ENCODE measurements at regions not wholly inside any gene's neighbourhood (a gene's known extent, or its start where the extent isn't known, plus 50 kb on each side); places are given as distances from the start of the nearest gene placed in this dataset.

DNA sequence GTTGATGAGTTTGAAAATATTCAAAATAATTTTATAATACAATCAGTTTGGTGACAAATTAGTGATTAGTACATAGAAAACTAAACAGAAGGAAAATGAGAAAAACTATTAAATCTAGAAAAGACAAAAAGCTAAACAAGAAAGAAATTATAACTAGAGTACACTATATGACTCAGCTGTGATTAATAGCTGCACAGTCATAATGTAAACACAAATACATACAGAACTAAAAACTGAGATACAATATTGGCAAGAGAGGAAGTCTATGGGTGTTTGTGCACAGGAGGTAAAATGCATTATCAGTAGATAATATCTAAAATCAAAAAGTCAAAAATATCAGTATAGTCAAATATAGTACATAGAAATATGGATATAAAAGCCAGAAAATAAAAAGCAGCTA lies 80.7 kb upstream of the PCSK6 start:
- Histone ChIP-seq H2AFZ (ENCODE audit: low read length) (no peak overlapping the region), H4K20me1 (ENCODE audit: control insufficient read depth, insufficient read depth, insufficient read length) (no peaks in the 10 kb centered on the region), H3K23me2 (ENCODE audit: insufficient read length, low read depth, low read length, poor library complexity, severe bottlenecking) (no peaks in the 10 kb centered on the region), H3K56ac (ENCODE audit: insufficient read length, low read depth, low read length) (no peak overlapping the region), H2BK20ac (ENCODE audit: low read depth, low read length, poor library complexity, severe bottlenecking) (no peak overlapping the region), H2BK12ac (ENCODE audit: insufficient read length, low read depth, low read length) (no peak overlapping the region), H3T11ph (ENCODE audit: low read length) (no peak overlapping the region), H2BK15ac (ENCODE audit: low read depth, low read length) (no peak overlapping the region), H3K79me2 (ENCODE audit: insufficient read depth, low read length) (no peaks in the 10 kb centered on the region), H4K91ac (ENCODE audit: insufficient read length, low read depth, low read length) (no peak overlapping the region), H3K27me3 (ENCODE audit: insufficient read depth, low read length) (no peaks in the 10 kb centered on the region), H3K27ac (ENCODE audit: insufficient read length, low read depth, low read length) (no peak overlapping the region), H2BK5ac (ENCODE audit: insufficient read length, low read length) (no peak overlapping the region), H2BK120ac (ENCODE audit: low read depth, low read length, poor library complexity, severe bottlenecking) (no peak overlapping the region), H3K79me1 (ENCODE audit: insufficient read depth, low read depth, low read length, poor library complexity, severe bottlenecking) (no peaks in the 10 kb centered on the region), H3K14ac (ENCODE audit: insufficient read depth, low read length) (no peak overlapping the region), H3K4me2 (ENCODE audit: insufficient read depth, insufficient read length, low read length) (no peak overlapping the region), H3K9ac (ENCODE audit: extremely low read depth, insufficient read length, low read length) (no peak overlapping the region), H4K8ac (replicated peaks; ENCODE audit: insufficient read length, low read depth, low read length) (no peak overlapping the region), H3K18ac (ENCODE audit: insufficient read length, low read depth, low read length) (no peak overlapping the region), H4K5ac (ENCODE audit: insufficient read length, low read depth, low read length) (no peak overlapping the region), H3K23ac (ENCODE audit: insufficient read length, low read depth, low read length) (no peak overlapping the region), H3K4me1 (ENCODE audit: insufficient read depth, low read length) (no peaks in the 10 kb centered on the region), H3K9me3 (ENCODE audit: control insufficient read depth, low read depth, low read length) (no peaks in the 10 kb centered on the region), H3K4ac (ENCODE audit: low read depth, low read length) (no peak overlapping the region), H2AK5ac (ENCODE audit: insufficient read length, low read length) (no peak overlapping the region)
- no peak overlapping the region for H3K27ac Mint-ChIP-seq
- peaks cover 15% of the 10 kb centered on the region for H3K27me3 Mint-ChIP-seq (ENCODE audit: low read depth)
- DNase-seq, result no peak
- H3K9me3 Mint-ChIP-seq, result no peaks in the 10 kb centered on the region
- TF ChIP-seq, protein P1, sequence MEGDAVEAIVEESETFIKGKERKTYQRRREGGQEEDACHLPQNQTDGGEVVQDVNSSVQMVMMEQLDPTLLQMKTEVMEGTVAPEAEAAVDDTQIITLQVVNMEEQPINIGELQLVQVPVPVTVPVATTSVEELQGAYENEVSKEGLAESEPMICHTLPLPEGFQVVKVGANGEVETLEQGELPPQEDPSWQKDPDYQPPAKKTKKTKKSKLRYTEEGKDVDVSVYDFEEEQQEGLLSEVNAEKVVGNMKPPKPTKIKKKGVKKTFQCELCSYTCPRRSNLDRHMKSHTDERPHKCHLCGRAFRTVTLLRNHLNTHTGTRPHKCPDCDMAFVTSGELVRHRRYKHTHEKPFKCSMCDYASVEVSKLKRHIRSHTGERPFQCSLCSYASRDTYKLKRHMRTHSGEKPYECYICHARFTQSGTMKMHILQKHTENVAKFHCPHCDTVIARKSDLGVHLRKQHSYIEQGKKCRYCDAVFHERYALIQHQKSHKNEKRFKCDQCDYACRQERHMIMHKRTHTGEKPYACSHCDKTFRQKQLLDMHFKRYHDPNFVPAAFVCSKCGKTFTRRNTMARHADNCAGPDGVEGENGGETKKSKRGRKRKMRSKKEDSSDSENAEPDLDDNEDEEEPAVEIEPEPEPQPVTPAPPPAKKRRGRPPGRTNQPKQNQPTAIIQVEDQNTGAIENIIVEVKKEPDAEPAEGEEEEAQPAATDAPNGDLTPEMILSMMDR (conservative IDR thresholded peaks at IDR 0.05), result no peak
- no peaks in the 10 kb centered on the region for H3K4me1 Mint-ChIP-seq
- H3K36me3 Mint-ChIP-seq (ENCODE audit: insufficient read depth in 1 of 3, low read depth in 3 of 3), result no peaks in the 10 kb centered on the region
- no peak overlapping the region for H3K4me3 Mint-ChIP-seq

Data from H9 (cell line).